ENCODE measurements at regions not wholly inside any gene's neighbourhood (a gene's known extent, or its start where the extent isn't known, plus 50 kb on each side); places are given as distances from the start of the nearest gene placed in this dataset.

- Histone ChIP-seq H3K36me3 (ENCODE audit: insufficient read depth, low read length) (no peaks in the 10 kb centered on the region), H3K4me3 (ENCODE audit: low read length) (no peak overlapping the region), H3K27me3 (ENCODE audit: low read length) (no peaks in the 10 kb centered on the region), H3K9me2 (replicated peaks; ENCODE audit: insufficient read depth, low read length) (no peaks in the 10 kb centered on the region), H4K20me1 (ENCODE audit: insufficient read depth, low read depth, low read length) (no peaks in the 10 kb centered on the region), H3K27ac (ENCODE audit: low read length) (no peak overlapping the region), H3K4me1 (ENCODE audit: low read length) (no peaks in the 10 kb centered on the region), H3K9me3 (ENCODE audit: low read length) (no peaks in the 10 kb centered on the region), H3K79me2 (ENCODE audit: low read length) (no peaks in the 10 kb centered on the region), H3K9ac (ENCODE audit: low read length) (no peak overlapping the region), H2AFZ (ENCODE audit: low read length) (no peak overlapping the region), H3K4me2 (ENCODE audit: low read depth, low read length, poor library complexity, severe bottlenecking) (no peak overlapping the region)
- no peak for DNase-seq
These were observed 449.1 kb downstream of the TNS1 start for GRCh38 chr2:217553679-217554078.

GRCh38 chr2:217553202-217553601, 449.6 kb downstream of the TNS1 start:
- Histone ChIP-seq H3K9ac (ENCODE audit: low read length) (no peak overlapping the region), H3K36me3 (ENCODE audit: insufficient read depth, low read length) (no peaks in the 10 kb centered on the region), H4K20me1 (ENCODE audit: insufficient read depth, low read depth, low read length) (no peaks in the 10 kb centered on the region), H2AFZ (ENCODE audit: low read length) (no peak overlapping the region), H3K79me2 (ENCODE audit: low read length) (no peaks in the 10 kb centered on the region), H3K4me2 (ENCODE audit: low read depth, low read length, poor library complexity, severe bottlenecking) (no peak overlapping the region), H3K9me3 (ENCODE audit: low read length) (no peaks in the 10 kb centered on the region), H3K4me1 (ENCODE audit: low read length) (no peaks in the 10 kb centered on the region), H3K4me3 (ENCODE audit: low read length) (no peak overlapping the region), H3K27ac (ENCODE audit: low read length) (no peak overlapping the region), H3K27me3 (ENCODE audit: low read length) (no peaks in the 10 kb centered on the region), H3K9me2 (replicated peaks; ENCODE audit: insufficient read depth, low read length) (no peaks in the 10 kb centered on the region)
- no peak for DNase-seq

- no peak for DNase-seq
- no peaks in the 10 kb centered on the region for H3K36me3 ChIP-seq (ENCODE audit: insufficient read depth, low read length)
- H2AFZ ChIP-seq (ENCODE audit: low read length) = no peak overlapping the region
- no peaks in the 10 kb centered on the region for H3K27me3 ChIP-seq (ENCODE audit: low read length)
- H3K27ac ChIP-seq (ENCODE audit: low read length) = no peak overlapping the region
- no peaks in the 10 kb centered on the region for H3K9me2 ChIP-seq (replicated peaks; ENCODE audit: insufficient read depth, low read length)
- H3K4me2 ChIP-seq (ENCODE audit: low read depth, low read length, poor library complexity, severe bottlenecking) = no peak overlapping the region
- H3K4me1 ChIP-seq (ENCODE audit: low read length) = no peaks in the 10 kb centered on the region
- H3K79me2 ChIP-seq (ENCODE audit: low read length) = no peaks in the 10 kb centered on the region
- H3K9me3 ChIP-seq (ENCODE audit: low read length) = no peaks in the 10 kb centered on the region
- H3K4me3 ChIP-seq (ENCODE audit: low read length) = no peak overlapping the region
- no peaks in the 10 kb centered on the region for H4K20me1 ChIP-seq (ENCODE audit: insufficient read depth, low read depth, low read length)
- H3K9ac ChIP-seq (ENCODE audit: low read length) = no peak overlapping the region
These were observed 450.7 kb downstream of the TNS1 start for GRCh38 chr2:217552081-217552480.

GRCh38 chr2:217551252-217551899, 451.4 kb downstream of the TNS1 start:
- H3K36me3 ChIP-seq (ENCODE audit: insufficient read depth, low read length) = no peaks in the 10 kb centered on the region
- DNase-seq = no peak
- H3K9me2 ChIP-seq (replicated peaks; ENCODE audit: insufficient read depth, low read length) = no peaks in the 10 kb centered on the region
- H3K4me3 ChIP-seq (ENCODE audit: low read length) = no peak overlapping the region
- no peaks in the 10 kb centered on the region for H3K9me3 ChIP-seq (ENCODE audit: low read length)
- no peaks in the 10 kb centered on the region for H3K4me1 ChIP-seq (ENCODE audit: low read length)
- no peak overlapping the region for H2AFZ ChIP-seq (ENCODE audit: low read length)
- no peaks in the 10 kb centered on the region for H4K20me1 ChIP-seq (ENCODE audit: insufficient read depth, low read depth, low read length)
- H3K79me2 ChIP-seq (ENCODE audit: low read length) = no peaks in the 10 kb centered on the region
- H3K9ac ChIP-seq (ENCODE audit: low read length) = no peak overlapping the region
- H3K27me3 ChIP-seq (ENCODE audit: low read length) = no peaks in the 10 kb centered on the region
- no peak overlapping the region for H3K27ac ChIP-seq (ENCODE audit: low read length)
- H3K4me2 ChIP-seq (ENCODE audit: low read depth, low read length, poor library complexity, severe bottlenecking) = no peak overlapping the region

GRCh38 chr2:217539126-217539525, 463.7 kb downstream of the TNS1 start:
- Histone ChIP-seq H3K4me3 (ENCODE audit: low read length) (no peak overlapping the region), H3K36me3 (ENCODE audit: insufficient read depth, low read length) (no peaks in the 10 kb centered on the region), H4K20me1 (ENCODE audit: insufficient read depth, low read depth, low read length) (no peaks in the 10 kb centered on the region), H3K9me2 (replicated peaks; ENCODE audit: insufficient read depth, low read length) (no peaks in the 10 kb centered on the region), H3K79me2 (ENCODE audit: low read length) (no peaks in the 10 kb centered on the region), H3K27me3 (ENCODE audit: low read length) (no peaks in the 10 kb centered on the region), H2AFZ (ENCODE audit: low read length) (no peak overlapping the region), H3K4me1 (ENCODE audit: low read length) (no peaks in the 10 kb centered on the region), H3K9ac (ENCODE audit: low read length) (no peak overlapping the region), H3K9me3 (ENCODE audit: low read length) (no peaks in the 10 kb centered on the region), H3K4me2 (ENCODE audit: low read depth, low read length, poor library complexity, severe bottlenecking) (no peak overlapping the region), H3K27ac (ENCODE audit: low read length) (no peak overlapping the region)
- DNase-seq = no peak

- no peaks in the 10 kb centered on the region for H3K79me2 ChIP-seq (ENCODE audit: low read length)
- H3K9me2 ChIP-seq (replicated peaks; ENCODE audit: insufficient read depth, low read length) = no peaks in the 10 kb centered on the region
- no peak overlapping the region for H3K9ac ChIP-seq (ENCODE audit: low read length)
- no peaks in the 10 kb centered on the region for H3K4me1 ChIP-seq (ENCODE audit: low read length)
- no peak overlapping the region for H3K27ac ChIP-seq (ENCODE audit: low read length)
- no peak for DNase-seq
- H2AFZ ChIP-seq (ENCODE audit: low read length) = no peak overlapping the region
- H3K4me2 ChIP-seq (ENCODE audit: low read depth, low read length, poor library complexity, severe bottlenecking) = no peak overlapping the region
- H4K20me1 ChIP-seq (ENCODE audit: insufficient read depth, low read depth, low read length) = no peaks in the 10 kb centered on the region
- no peaks in the 10 kb centered on the region for H3K36me3 ChIP-seq (ENCODE audit: insufficient read depth, low read length)
- H3K9me3 ChIP-seq (ENCODE audit: low read length) = no peaks in the 10 kb centered on the region
- H3K27me3 ChIP-seq (ENCODE audit: low read length) = no peaks in the 10 kb centered on the region
- H3K4me3 ChIP-seq (ENCODE audit: low read length) = no peak overlapping the region
These were observed 464.1 kb downstream of the TNS1 start for GRCh38 chr2:217538719-217539118.

GRCh38 chr2:217535957-217536708, 466.7 kb downstream of the TNS1 start:
- Histone ChIP-seq H3K4me3 (ENCODE audit: low read length) (no peak overlapping the region), H3K4me1 (ENCODE audit: low read length) (no peaks in the 10 kb centered on the region), H3K4me2 (ENCODE audit: low read depth, low read length, poor library complexity, severe bottlenecking) (no peak overlapping the region), H3K9me3 (ENCODE audit: low read length) (no peaks in the 10 kb centered on the region), H4K20me1 (ENCODE audit: insufficient read depth, low read depth, low read length) (no peaks in the 10 kb centered on the region), H3K27me3 (ENCODE audit: low read length) (no peaks in the 10 kb centered on the region), H3K27ac (ENCODE audit: low read length) (no peak overlapping the region), H3K9me2 (replicated peaks; ENCODE audit: insufficient read depth, low read length) (no peaks in the 10 kb centered on the region), H3K36me3 (ENCODE audit: insufficient read depth, low read length) (no peaks in the 10 kb centered on the region), H3K79me2 (ENCODE audit: low read length) (no peaks in the 10 kb centered on the region), H2AFZ (ENCODE audit: low read length) (no peak overlapping the region), H3K9ac (ENCODE audit: low read length) (no peak overlapping the region)
- DNase-seq = no peak

GRCh38 chr2:217530392-217531090, 472.3 kb downstream of the TNS1 start:
- Histone ChIP-seq H2AFZ (ENCODE audit: low read length) (no peak overlapping the region), H3K36me3 (ENCODE audit: insufficient read depth, low read length) (no peaks in the 10 kb centered on the region), H3K27me3 (ENCODE audit: low read length) (no peaks in the 10 kb centered on the region), H3K9me2 (replicated peaks; ENCODE audit: insufficient read depth, low read length) (no peaks in the 10 kb centered on the region), H4K20me1 (ENCODE audit: insufficient read depth, low read depth, low read length) (no peaks in the 10 kb centered on the region), H3K9ac (ENCODE audit: low read length) (no peak overlapping the region), H3K4me3 (ENCODE audit: low read length) (no peak overlapping the region), H3K4me1 (ENCODE audit: low read length) (no peaks in the 10 kb centered on the region), H3K4me2 (ENCODE audit: low read depth, low read length, poor library complexity, severe bottlenecking) (no peak overlapping the region), H3K27ac (ENCODE audit: low read length) (no peak overlapping the region), H3K79me2 (ENCODE audit: low read length) (no peaks in the 10 kb centered on the region), H3K9me3 (ENCODE audit: low read length) (no peaks in the 10 kb centered on the region)
- no peak for DNase-seq
